ENCODE measurements at regions not wholly inside any gene's neighbourhood (a gene's known extent, or its start where the extent isn't known, plus 50 kb on each side); places are given as distances from the start of the nearest gene placed in this dataset.

- TF ChIP-seq GATA2 (IDR thresholded peaks at IDR 0.05; ENCODE audit: low read depth, low read length): peak; percentile 87
- peak; percentile 97 for TF ChIP-seq GATA3 (IDR thresholded peaks at IDR 0.05; ENCODE audit: low read depth, low read length)
Measured at GRCh38 chr13:85462792-85463425, 336.3 kb downstream of the SLITRK6 start.
